SK-N-MC (cell line): ENCODE measurements at regions not wholly inside any gene's neighbourhood (a gene's known extent, or its start where the extent isn't known, plus 50 kb on each side); places are given as distances from the start of the nearest gene placed in this dataset.

ENCODE experiments used
- EZH2 ChIP-seq: fragments of 200-600 bp; sonication (generic); IDR thresholded peaks from one replicate; pipeline ENCODE4 v1.6.1; 2017; ENCODE audit warnings: antibody characterized with exemption
- POLR2AphosphoS5 ChIP-seq: IDR thresholded peaks from 2 replicates; pipeline ENCODE4 v1.6.1; 2012; ENCODE audit warnings: mild to moderate bottlenecking, low read depth, low read length, borderline replicate concordance

- TF ChIP-seq POLR2AphosphoS5 (no peak), EZH2 (no peak)
These were observed 838.4 kb downstream of the TFAP2A start for GRCh38 chr6:9576521-9576920.
